ENCODE measurements at regions not wholly inside any gene's neighbourhood (a gene's known extent, or its start where the extent isn't known, plus 50 kb on each side); places are given as distances from the start of the nearest gene placed in this dataset.

DNA sequence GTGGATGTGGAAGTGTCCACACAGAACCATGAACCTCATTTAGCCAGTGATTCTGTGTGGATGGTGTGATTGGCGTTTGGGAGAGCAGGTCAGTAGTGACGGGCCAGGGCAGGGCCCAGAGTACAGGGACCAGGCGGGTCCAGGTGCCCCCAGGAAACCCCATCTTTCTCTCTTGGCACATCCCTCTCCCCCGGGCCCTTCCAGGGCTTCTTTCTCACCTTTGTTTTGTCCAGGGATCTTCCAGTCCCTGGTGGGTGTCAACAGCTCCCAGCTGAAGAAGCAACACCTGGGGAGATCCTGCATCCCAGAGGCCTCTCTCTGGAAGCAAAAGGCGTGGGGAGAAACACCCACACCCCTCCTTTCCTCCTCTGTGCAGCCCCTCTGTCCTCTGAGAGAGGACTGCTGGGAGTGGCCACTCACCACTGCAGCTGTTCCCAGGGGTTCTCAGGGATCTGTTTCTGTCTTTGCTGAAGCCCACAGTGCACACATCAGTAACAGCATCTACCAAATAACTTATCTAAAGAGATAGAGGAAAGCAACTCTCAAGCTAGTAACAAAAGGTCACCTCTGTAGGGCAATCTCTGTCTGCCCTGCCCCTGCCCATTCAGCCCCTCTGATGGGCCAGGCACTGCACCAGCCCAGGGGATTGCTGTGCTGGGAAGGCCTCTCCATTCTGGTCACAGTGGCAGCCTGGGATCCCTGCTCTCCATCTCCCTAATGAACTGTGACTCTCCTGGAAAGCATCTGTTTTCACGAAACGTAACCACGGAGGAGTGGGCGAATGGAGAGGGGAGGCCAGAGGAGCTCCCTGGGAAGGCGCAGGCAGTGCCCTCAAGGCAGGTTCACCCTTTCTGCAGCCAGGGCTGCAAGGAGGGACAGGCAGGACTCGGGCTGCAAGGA is 98.3 kb upstream of the ALDH1A3 start:
- no peaks in the 10 kb centered on the region for H3K36me3 ChIP-seq (ENCODE audit: control insufficient read depth in 2 of 2, insufficient read depth in 2 of 2, low read length in 1 of 2)
- H3K4me1 ChIP-seq (ENCODE audit: control insufficient read depth in 2 of 2, insufficient read depth in 2 of 2, low read length in 1 of 2), result no peaks in the 10 kb centered on the region
- no peaks in the 10 kb centered on the region for H3K9me3 ChIP-seq (ENCODE audit: control insufficient read depth in 2 of 2, insufficient read depth in 1 of 2, low read depth in 1 of 2, low read length in 1 of 2)
- WGBS, 2 donors, result 88 to 90% methylated on average over 11 of the region's 11 CpGs
- no peak overlapping the region for H3K27ac ChIP-seq (ENCODE audit: low read depth in 2 of 2, low read length in 1 of 2)
- H3K4me3 ChIP-seq (ENCODE audit: low read depth in 1 of 2, low read length in 2 of 2), result no peak overlapping the region
- no peaks in the 10 kb centered on the region for H3K27me3 ChIP-seq (ENCODE audit: control insufficient read depth in 1 of 2, insufficient read depth in 2 of 2, low read length in 2 of 2)

DNA sequence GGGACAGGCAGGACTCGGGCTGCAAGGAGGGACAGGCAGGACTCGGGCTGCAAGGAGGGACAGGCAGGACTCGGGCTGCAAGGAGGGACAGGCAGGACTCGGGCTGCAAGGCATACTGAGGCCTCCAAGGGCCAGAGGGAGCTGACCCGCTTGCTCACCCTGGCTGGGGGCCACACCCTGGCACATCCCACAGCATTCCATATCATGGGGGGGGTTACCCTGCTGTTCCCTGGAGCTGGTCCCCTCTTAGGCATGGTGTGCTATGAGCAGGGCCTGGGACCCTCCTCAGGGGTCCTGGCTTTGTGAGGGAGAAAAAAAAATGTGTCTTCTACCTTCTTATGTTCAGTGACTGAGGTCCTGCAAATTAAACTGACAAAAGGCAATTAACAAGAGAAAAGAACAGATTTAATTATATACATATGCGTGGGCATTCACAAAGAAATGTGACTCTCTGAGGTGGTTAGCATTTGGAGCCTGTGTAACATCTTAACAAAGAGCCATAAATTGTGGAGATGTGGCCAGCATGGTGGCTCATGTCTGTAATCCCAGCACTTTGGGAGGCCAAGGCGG is 97.6 kb upstream of the ALDH1A3 start:
- H3K27ac ChIP-seq (ENCODE audit: low read depth in 2 of 2, low read length in 1 of 2), result no peak overlapping the region
- H3K36me3 ChIP-seq (ENCODE audit: control insufficient read depth in 2 of 2, insufficient read depth in 2 of 2, low read length in 1 of 2), result no peaks in the 10 kb centered on the region
- H3K4me3 ChIP-seq (ENCODE audit: low read depth in 1 of 2, low read length in 2 of 2), result no peak overlapping the region
- no peaks in the 10 kb centered on the region for H3K4me1 ChIP-seq (ENCODE audit: control insufficient read depth in 2 of 2, insufficient read depth in 2 of 2, low read length in 1 of 2)
- H3K9me3 ChIP-seq (ENCODE audit: control insufficient read depth in 2 of 2, insufficient read depth in 1 of 2, low read depth in 1 of 2, low read length in 1 of 2), result no peaks in the 10 kb centered on the region
- no peaks in the 10 kb centered on the region for H3K27me3 ChIP-seq (ENCODE audit: control insufficient read depth in 1 of 2, insufficient read depth in 2 of 2, low read length in 2 of 2)
- WGBS, 2 donors, result 80 to 91% methylated on average over 5 to 7 of the region's 7 CpGs

DNA sequence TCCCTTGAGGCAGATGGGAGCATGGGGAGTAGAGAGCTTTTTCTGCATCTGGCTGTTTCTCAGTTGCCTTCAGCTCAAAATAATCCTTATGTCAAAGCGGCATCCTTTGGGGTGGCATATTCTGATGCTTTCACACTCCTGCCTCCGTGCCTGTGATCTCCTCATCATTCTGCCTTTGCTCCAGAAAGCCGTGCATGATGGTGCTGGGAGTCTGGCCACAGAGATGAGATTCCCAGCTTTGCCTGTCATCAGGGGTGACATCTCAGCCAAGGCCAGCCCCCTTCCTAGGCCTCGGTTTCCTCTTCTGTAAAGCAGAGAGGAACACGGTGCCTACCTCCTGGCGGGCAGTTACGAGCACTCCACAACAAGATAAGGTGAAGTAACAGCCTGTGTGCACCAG is 96.3 kb upstream of the ALDH1A3 start:
- whole genome bisulfite sequencing, 2 donors, result 89 to 93% methylated on average over 7 of the region's 7 CpGs

DNA sequence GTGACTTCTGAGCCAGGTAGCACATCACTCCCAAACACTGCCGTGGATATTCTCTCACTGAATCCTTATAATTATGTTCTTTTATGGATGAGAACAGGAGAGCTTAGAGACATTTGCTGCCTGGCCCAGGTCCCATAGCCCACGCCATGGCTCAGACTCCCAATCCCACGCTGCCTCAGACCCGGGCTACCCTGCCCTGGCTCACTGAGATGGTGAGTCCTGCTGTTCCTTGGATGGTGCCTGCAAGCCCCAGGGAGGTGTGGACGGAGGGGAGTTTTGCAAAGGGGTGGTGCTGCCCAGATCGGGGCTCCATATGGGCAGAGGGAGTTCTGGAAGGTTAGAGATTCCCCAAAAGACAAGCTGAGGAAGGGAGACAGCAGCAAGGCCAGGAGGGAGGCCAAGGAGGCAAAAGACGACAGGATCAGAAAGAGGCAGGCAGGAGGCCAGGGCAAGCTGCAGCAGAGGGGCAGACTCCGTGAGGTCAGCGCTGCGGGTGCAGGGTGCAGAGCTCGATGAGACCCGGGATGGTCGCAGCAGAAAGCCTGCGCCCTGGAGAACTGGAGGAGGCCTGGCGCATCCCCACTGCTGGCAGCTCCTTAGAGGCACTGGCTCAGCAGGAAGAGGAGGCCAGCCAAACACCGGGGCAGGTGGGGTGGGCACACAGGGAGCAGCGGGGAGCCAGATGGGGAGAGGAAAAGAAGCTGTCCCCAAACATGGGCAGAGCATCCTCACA is 95.7 kb upstream of the ALDH1A3 start:
- Histone ChIP-seq H3K4me3 (ENCODE audit: low read depth in 1 of 2, low read length in 2 of 2) (no peak overlapping the region), H3K27me3 (ENCODE audit: control insufficient read depth in 1 of 2, insufficient read depth in 2 of 2, low read length in 2 of 2) (no peaks in the 10 kb centered on the region), H3K27ac (ENCODE audit: low read depth in 2 of 2, low read length in 1 of 2) (no peak overlapping the region), H3K4me1 (ENCODE audit: control insufficient read depth in 2 of 2, insufficient read depth in 2 of 2, low read length in 1 of 2) (no peaks in the 10 kb centered on the region), H3K9me3 (ENCODE audit: control insufficient read depth in 2 of 2, insufficient read depth in 1 of 2, low read depth in 1 of 2, low read length in 1 of 2) (no peaks in the 10 kb centered on the region), H3K36me3 (ENCODE audit: control insufficient read depth in 2 of 2, insufficient read depth in 2 of 2, low read length in 1 of 2) (no peaks in the 10 kb centered on the region)
- 86 to 88% methylated on average over 16 to 17 of the region's 17 CpGs for WGBS, 2 donors

More for the DNA sequence above, 96.3 kb upstream of the ALDH1A3 start:
- no peaks in the 10 kb centered on the region for H3K9me3 ChIP-seq (ENCODE audit: control insufficient read depth in 2 of 2, insufficient read depth in 1 of 2, low read depth in 1 of 2, low read length in 1 of 2)
- H3K27ac ChIP-seq (ENCODE audit: low read depth in 2 of 2, low read length in 1 of 2), result no peak overlapping the region
- no peak overlapping the region for H3K4me3 ChIP-seq (ENCODE audit: low read depth in 1 of 2, low read length in 2 of 2)
- no peaks in the 10 kb centered on the region for H3K4me1 ChIP-seq (ENCODE audit: control insufficient read depth in 2 of 2, insufficient read depth in 2 of 2, low read length in 1 of 2)
- H3K36me3 ChIP-seq (ENCODE audit: control insufficient read depth in 2 of 2, insufficient read depth in 2 of 2, low read length in 1 of 2), result no peaks in the 10 kb centered on the region
- no peaks in the 10 kb centered on the region for H3K27me3 ChIP-seq (ENCODE audit: control insufficient read depth in 1 of 2, insufficient read depth in 2 of 2, low read length in 2 of 2)

DNA sequence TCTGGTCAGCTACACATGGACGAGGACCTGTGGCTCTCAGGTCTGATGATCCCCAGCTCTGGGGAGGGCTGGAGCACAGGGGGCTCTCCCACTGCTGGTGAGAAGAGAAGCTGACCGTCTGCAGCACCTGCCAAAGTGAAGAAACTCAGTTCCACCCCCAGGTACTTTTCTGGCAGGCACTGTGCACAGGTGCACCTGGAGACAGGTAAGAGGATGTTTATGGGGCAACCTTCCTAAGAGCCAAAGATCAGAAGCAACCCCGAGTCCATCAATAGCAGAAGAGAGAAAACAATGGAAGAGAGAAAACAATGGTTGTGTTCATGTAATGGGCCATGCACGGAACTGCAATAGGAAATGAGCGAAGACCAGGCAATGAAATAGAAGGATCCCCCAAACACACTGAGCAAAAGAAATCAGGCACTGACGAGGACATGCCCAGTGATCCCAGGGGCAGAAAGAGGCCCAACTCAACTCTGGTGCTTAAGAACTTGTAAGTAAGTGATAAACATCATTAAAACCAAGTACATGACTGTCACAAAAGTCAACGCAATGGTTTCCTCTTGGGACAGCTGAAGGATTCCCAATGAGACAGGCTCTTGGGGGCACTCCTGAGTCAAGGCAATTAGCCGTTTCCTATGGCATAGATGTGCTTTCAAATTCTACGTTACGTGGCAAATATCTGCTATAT is 95.0 kb upstream of the ALDH1A3 start:
- 86 to 88% methylated on average over 10 of the region's 10 CpGs for WGBS, 2 donors
- H3K4me3 ChIP-seq (ENCODE audit: low read depth in 1 of 2, low read length in 2 of 2), result no peak overlapping the region
- no peaks in the 10 kb centered on the region for H3K27me3 ChIP-seq (ENCODE audit: control insufficient read depth in 1 of 2, insufficient read depth in 2 of 2, low read length in 2 of 2)
- H3K36me3 ChIP-seq (ENCODE audit: control insufficient read depth in 2 of 2, insufficient read depth in 2 of 2, low read length in 1 of 2), result no peaks in the 10 kb centered on the region
- H3K27ac ChIP-seq (ENCODE audit: low read depth in 2 of 2, low read length in 1 of 2), result no peak overlapping the region
- H3K9me3 ChIP-seq (ENCODE audit: control insufficient read depth in 2 of 2, insufficient read depth in 1 of 2, low read depth in 1 of 2, low read length in 1 of 2), result no peaks in the 10 kb centered on the region
- no peaks in the 10 kb centered on the region for H3K4me1 ChIP-seq (ENCODE audit: control insufficient read depth in 2 of 2, insufficient read depth in 2 of 2, low read length in 1 of 2)

DNA sequence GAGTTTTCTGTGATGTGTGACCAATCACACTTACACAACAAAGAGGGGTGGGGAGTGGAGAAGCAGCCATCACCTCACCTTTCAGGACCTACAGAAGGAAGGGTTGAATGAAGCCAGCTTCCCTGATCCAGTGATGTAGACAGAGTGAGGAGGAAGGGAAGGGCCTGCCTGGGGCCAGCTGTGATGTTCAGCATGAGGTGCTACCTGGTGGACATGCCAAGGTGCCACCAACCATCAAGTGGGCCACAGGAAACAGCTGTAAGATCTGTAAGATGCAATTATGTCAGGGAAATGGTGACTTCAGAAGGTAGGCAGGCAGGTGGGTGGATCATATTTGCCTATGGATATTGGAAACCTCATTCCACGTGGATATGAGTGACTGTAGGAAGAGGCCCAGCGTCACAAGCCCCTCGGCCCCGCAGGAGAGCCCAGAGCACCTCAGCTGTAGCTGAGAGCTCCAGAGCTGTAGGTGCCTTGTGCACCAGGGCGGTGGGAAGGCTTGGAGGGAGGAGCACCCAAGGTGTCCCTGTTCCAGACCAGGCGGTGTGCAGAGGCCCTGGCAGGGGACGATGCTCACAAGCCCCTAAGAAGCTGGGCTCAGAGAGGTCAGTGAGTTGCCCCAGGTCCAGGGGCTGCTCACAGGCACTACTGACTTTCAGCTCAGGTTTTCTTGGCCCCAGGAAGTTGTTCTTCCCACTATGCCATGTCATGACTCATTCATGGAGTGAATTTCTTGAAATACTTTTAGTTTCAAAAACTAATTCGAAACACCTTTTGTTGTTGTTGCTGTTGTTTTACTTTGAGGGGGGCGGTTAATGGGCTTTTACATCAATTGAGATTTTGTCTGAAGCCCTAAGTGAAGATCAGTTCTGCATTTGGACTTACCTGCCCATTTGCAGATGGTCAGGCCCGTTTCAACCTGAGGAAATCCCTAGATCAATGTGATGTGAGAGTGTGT is 94.2 kb upstream of the ALDH1A3 start:
- 80 to 84% methylated on average over 10 of the region's 10 CpGs for WGBS, 2 donors
- no peak overlapping the region for H3K27ac ChIP-seq (ENCODE audit: low read depth in 2 of 2, low read length in 1 of 2)
- no peaks in the 10 kb centered on the region for H3K9me3 ChIP-seq (ENCODE audit: control insufficient read depth in 2 of 2, insufficient read depth in 1 of 2, low read depth in 1 of 2, low read length in 1 of 2)
- H3K27me3 ChIP-seq (ENCODE audit: control insufficient read depth in 1 of 2, insufficient read depth in 2 of 2, low read length in 2 of 2), result no peaks in the 10 kb centered on the region
- no peaks in the 10 kb centered on the region for H3K36me3 ChIP-seq (ENCODE audit: control insufficient read depth in 2 of 2, insufficient read depth in 2 of 2, low read length in 1 of 2)
- no peaks in the 10 kb centered on the region for H3K4me1 ChIP-seq (ENCODE audit: control insufficient read depth in 2 of 2, insufficient read depth in 2 of 2, low read length in 1 of 2)
- no peak overlapping the region for H3K4me3 ChIP-seq (ENCODE audit: low read depth in 1 of 2, low read length in 2 of 2)

DNA sequence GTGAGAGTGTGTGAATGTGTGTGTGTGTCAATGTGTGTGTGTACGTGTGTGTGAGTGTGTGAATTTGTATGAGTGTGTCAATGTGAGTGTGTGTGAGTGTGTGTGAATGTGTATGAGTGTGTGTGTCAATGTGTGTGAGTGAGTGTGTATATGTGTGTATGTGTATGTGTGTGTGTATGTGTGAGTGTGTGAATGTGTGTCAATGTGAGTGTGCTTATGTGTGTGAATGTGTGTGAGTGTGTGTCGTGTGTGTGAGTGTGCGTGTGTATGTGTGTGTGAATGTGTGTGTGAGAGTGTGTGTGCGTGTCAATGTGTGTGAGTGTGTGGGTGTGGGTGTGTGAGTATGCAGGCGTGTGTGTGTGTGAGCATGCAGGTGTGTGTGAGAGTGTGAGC is 93.5 kb upstream of the ALDH1A3 start:
- H3K27ac ChIP-seq (ENCODE audit: low read depth in 2 of 2, low read length in 1 of 2), result no peak overlapping the region
- no peaks in the 10 kb centered on the region for H3K4me1 ChIP-seq (ENCODE audit: control insufficient read depth in 2 of 2, insufficient read depth in 2 of 2, low read length in 1 of 2)
- H3K4me3 ChIP-seq (ENCODE audit: low read depth in 1 of 2, low read length in 2 of 2), result no peak overlapping the region
- H3K36me3 ChIP-seq (ENCODE audit: control insufficient read depth in 2 of 2, insufficient read depth in 2 of 2, low read length in 1 of 2), result no peaks in the 10 kb centered on the region
- no peaks in the 10 kb centered on the region for H3K27me3 ChIP-seq (ENCODE audit: control insufficient read depth in 1 of 2, insufficient read depth in 2 of 2, low read length in 2 of 2)
- H3K9me3 ChIP-seq (ENCODE audit: control insufficient read depth in 2 of 2, insufficient read depth in 1 of 2, low read depth in 1 of 2, low read length in 1 of 2), result no peaks in the 10 kb centered on the region
- 92 to 95% methylated on average over 4 to 5 of the region's 5 CpGs for WGBS, 2 donors

DNA sequence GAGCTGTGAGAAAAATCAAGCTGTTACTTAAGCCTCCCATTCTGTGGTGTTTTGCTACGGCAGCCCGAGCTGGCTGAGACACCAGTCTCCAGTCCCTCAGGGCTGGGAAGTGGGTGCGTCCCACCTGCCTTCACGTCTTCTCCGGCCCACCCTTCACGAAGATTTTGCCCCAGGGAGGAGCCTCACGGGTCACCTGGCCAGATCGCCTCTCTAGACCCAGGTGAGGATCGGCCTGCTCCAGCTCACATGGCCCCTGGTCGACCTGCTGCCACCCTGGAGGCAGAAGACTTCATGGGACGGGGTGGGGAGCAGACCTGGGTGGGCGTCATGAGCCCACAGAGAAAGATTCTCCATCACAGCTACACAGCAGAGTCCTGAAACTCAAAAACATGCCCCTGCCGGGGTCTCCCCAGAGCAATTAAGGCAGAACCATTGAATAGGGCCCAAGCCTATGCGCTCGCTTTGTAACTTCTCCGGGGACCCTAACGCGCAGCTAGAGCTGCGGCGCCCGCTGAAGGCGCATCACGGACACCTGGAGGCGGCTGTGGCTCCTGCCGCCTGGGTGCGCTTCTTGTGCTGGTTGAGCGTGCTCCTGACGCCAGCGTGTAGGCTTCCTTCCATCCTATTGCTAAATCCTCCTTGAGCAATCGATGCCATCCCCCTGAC is 92.6 kb upstream of the ALDH1A3 start:
- no peak overlapping the region for H3K27ac ChIP-seq (ENCODE audit: low read depth in 2 of 2, low read length in 1 of 2)
- 90 to 91% methylated on average over 30 of the region's 30 CpGs for WGBS, 2 donors
- H3K4me1 ChIP-seq (ENCODE audit: control insufficient read depth in 2 of 2, insufficient read depth in 2 of 2, low read length in 1 of 2), result no peaks in the 10 kb centered on the region
- no peaks in the 10 kb centered on the region for H3K36me3 ChIP-seq (ENCODE audit: control insufficient read depth in 2 of 2, insufficient read depth in 2 of 2, low read length in 1 of 2)
- no peaks in the 10 kb centered on the region for H3K9me3 ChIP-seq (ENCODE audit: control insufficient read depth in 2 of 2, insufficient read depth in 1 of 2, low read depth in 1 of 2, low read length in 1 of 2)
- H3K4me3 ChIP-seq (ENCODE audit: low read depth in 1 of 2, low read length in 2 of 2), result no peak overlapping the region
- H3K27me3 ChIP-seq (ENCODE audit: control insufficient read depth in 1 of 2, insufficient read depth in 2 of 2, low read length in 2 of 2), result no peaks in the 10 kb centered on the region

All from esophagus (tissue), 2 donors.